Fibroblast of upper back skin (primary cell): ENCODE measurements at regions not wholly inside any gene's neighbourhood (a gene's known extent, or its start where the extent isn't known, plus 50 kb on each side); places are given as distances from the start of the nearest gene placed in this dataset.
A peak's percentile ranks its signal among the peaks of the same experiment; 100 is the strongest.

Experiments
- DNase-seq: peaks from one replicate; pipeline ENCODE4 v3.0.0-alpha.2; 2013

DNA sequence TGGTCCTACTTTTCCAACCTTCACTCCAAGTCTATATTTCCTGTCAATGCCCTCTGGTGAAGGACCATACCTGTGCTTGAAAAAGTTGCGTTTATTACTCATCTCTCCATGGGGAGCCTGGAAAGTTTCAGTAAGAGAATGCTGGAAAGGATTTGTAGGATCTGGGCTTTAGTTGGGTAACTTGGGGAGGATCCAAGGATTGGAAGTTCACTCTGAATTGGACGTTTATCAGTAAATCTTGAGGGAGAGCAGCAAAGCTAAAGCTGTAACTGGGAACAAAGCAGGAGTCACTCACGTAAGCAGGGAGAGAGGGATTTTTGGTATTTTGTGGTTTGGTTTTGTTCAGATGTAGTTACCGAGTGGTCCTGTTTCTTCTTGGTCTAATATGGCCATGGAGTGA, 51.4 kb upstream of the NPVF start:
- DNase-seq, result no peak

DNA sequence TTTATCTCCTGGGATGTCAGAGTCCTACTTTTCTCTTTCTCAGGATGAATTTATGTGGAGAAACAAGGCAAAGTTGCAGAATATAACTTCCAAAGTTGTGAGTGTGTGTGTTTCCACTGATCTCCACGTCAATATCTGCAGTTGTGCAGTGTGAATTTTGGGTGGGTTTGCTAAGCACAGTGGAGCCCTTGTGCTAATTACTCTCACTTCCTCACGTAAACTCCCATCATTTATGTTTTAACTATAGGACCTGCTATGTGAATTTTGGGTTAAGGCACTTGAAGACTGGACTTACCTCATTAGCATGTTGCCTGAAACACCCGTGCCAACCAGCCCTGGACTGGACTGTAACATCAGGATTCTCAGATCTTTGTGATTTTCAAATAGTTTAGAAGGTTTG, 51.9 kb upstream of the NPVF start:
- DNase-seq, result no peak

GRCh38 chr7:25282194-25282593, 53.9 kb upstream of the NPVF start:
- DNase-seq, result no peak

GRCh38 chr7:25286756-25287155, 58.5 kb upstream of the NPVF start:
- DNase-seq, result no peak

DNA sequence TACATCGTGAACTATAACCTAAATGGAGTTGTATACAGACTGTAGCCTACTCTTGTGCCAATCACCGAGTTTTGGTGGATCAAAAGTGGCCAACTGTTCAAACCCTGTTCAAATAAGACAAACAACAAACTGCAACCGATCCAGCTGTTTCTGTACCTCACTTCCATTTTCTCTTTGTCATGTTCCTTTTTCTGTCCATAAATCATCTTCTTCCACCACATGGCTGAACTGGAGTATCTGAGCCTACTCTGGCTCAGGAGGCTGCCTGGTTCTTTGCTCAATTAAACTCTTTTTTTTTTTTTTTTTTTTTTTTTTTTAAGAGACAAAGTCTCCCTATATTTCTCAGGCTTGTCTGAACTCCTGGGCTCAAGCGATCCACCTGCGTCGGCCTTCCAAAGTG, 59.0 kb upstream of the NPVF start:
- DNase-seq, result no peak

DNA sequence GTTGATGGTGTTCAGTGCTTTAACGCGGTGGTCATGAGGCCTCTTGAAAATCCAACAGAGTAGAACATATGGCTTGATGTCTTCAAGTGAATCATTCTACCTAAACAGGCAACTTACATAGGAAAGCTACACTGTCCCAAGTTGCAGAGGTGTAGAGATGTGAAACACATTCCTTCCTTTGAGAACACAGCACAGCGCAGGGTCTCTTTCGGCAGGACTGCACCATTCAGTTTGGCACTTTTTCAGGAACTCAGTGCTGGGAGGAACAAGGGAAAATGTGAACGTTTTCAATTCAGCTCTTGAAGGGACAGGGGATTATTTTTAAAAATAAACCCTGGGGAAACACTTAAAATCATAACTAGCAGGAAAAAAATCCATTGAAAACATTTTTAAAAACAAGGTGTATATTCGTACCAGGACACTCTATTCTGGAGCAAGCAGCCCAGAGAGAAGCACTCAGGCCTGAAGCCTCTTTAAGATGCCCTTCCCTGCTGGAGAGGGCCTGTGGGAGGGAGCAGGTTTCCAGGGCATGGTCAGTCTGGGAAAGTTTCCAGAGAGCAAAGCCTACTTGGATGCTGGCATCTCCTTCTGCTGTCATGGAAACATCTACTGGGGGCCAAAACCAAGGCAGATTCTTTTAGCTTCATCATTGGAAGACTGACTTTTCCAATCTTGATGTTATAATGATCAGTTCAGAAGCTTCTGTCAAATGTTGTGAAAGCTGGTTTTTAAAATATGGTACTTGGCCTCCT, 60.4 kb upstream of the NPVF start:
- DNase-seq, result no peak

DNA sequence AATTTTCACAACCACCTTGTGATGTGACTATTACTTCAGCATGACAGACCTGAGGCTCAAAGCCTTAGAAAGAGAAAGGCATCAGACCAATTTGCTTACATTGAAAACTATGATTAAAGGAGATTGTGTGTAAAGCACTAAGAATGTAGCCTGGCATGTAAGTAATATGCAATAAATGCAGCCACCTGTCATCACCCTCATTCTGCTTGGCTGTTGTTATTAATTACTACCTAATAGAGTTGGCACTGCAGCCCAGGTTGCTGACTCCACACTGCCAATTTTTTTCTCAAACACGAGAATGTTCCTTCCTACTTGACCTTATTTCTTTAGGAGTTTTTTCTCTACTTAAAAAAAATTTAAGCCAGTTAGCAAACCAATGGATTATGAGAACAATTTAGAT, 61.2 kb upstream of the NPVF start:
- peak; percentile 28 for DNase-seq

DNA sequence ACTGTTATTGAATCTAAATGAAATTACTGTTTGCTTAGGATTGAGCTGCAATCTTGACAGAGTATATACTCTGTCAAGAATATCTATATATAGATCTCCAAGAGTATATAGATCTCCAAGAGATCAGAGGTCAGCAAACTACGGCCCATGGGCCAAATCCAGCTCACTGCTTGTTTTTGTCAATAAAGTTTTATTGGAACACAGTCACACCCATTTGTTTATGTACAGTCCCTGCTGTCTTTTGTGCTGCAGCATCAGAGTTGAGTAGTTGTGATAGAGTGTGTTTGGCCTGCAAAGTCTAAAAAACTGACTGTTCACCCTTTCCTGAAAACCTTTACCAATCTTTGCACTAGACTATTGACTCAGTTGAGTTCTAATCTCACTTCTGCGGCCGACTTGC, 66.3 kb upstream of the NPVF start:
- DNase-seq, result no peak

- no peak for DNase-seq
Observed at GRCh38 chr7:25295387-25295786, 67.1 kb upstream of the NPVF start.

DNA sequence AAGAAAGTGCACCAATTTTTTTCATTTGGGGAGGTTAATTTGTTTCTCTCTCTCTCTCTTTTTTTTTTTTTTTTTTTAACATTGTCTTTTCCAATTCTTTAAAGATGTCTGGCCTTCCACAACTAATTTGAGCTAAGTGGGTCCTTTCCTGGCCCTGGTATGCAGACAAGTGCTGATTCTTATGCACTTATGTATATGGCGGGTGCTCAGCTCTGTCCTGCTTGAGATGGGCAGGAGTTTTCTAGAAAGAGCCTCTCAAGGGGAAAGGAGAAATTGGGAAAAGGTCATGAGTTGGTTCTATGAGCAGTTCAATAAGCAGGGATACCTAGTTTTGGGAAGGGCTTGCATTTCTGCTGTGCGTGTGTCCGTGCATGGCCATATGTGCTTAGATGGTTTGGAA, 67.8 kb upstream of the NPVF start:
- no peak for DNase-seq

DNA sequence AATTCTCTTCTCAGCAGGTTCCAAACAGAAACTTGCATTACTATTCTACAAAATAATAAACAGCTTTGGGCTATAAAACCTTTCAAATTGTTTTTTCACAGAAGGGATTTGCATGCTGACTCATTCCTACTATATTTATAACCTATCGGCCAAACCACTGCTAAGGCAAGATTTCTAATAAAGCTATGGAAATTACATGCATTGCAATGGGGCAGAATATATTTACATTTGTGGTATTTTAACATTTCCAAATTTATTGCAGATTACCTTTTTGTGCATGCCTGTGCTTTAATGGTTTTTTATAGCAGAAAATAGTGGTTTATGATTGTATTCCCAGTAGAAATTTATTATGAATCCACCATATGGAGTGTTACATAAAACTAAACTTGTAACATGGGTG, 69.0 kb upstream of the NPVF start:
- DNase-seq, result peak; percentile 20

DNA sequence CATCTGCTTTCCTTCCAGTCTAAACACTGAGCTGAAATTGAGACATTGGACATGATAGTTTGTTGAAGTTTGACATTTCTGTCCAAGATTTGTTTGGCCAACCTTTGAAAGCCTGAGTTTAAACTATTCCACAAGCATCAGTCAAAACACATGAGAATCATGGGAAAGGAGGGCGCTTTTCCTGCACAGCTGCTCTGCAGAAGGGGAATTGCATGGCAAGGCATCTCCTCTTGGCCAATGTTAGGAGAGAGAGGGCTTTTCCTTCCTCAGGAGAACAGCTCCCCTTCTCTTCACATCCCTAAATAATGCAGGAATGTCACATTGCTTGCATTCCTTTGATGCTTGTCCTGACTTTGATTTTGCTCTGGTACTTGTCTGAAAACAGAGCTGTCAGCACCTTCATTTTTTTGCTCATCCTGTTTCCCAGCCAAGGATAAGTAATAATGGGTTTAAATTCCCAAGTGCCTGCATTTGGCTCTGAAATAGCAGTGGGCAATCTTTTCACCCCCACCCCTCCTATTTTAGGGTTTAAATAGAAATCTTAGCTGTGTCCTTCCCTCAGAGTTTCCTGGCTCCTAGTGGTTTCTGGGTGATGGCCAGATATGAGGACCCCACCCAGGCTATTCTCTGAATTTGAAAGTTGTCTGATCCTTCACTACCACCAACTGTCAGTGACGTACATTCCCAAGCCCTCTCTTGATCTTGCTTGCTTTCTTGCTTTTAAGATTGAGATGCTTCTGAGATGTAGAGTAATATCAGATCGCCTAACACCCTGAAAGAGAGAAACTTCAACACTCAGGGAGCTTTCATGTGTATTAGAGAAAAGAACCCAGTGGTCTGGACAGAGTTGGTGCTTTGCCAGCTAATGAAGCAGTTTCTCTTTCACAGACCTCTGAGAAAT, 75.2 kb upstream of the NPVF start:
- DNase-seq, result peak; percentile 90

DNA sequence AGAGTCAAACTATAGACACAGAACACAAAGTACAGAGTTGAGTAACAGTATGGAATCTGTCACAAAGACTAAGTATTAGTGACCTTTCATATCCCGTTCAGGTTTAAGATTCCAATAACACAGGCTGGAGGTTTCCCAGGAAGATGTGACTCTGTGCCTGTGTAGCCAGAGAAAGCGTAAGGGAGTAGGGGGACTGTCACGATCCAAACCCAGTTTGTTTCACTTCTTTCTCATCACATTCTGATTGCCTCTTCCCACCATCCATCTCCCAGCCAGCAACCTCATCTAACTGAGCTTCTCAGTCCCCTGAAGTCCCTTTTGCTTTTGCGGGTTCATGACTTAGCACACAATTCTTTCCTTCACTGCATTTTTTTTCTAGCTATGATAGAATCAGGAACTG, 76.4 kb upstream of the NPVF start:
- no peak for DNase-seq

DNA sequence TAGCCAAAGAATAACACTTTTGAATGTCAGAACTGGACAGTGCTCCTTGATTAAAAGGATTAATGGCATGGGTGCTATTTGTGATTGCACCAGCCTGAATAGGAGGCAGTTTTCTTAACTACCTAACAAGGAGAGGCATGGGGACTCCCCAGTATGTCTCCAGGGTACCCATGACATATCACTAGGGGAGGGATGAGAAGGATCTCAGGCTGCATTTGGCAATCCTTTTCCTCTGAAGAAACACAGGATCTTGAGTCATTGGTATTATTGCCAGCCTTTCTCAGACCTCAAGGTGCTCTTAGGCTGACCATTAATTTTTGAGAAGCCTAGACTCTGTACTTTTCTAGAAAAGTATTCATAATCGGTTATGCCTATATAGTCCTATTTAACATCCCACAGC, 77.5 kb upstream of the NPVF start:
- no peak for DNase-seq

- no peak for DNase-seq
Observed at GRCh38 chr7:25307624-25308023, 79.3 kb upstream of the NPVF start.

DNA sequence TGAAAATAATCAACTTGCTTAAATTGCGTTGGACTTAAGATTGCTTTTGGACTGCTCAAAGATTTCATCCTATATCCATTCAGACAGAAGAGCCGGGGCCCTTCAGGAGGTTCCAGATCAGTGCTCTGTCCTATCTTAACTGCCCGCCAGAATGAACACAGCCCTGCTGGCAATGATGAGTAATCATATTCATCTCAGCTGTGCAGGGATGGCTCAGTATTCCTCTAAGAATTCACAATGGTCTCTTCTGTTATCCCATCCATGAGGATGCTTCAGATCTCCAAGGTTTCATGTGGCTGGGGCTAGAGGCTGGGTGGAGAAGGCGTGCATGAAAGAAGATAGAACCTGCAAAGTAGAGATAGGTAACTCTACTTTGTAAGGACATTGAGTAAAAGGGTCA, 80.0 kb upstream of the NPVF start:
- DNase-seq, result no peak

GRCh38 chr7:25308906-25309705, 80.8 kb upstream of the NPVF start:
- DNase-seq, result no peak

GRCh38 chr7:25310896-25311295, 82.6 kb upstream of the NPVF start:
- DNase-seq, result peak; percentile 3

- peak; percentile 4 for DNase-seq
Observed at GRCh38 chr7:25311346-25311745, 83.1 kb upstream of the NPVF start.

DNA sequence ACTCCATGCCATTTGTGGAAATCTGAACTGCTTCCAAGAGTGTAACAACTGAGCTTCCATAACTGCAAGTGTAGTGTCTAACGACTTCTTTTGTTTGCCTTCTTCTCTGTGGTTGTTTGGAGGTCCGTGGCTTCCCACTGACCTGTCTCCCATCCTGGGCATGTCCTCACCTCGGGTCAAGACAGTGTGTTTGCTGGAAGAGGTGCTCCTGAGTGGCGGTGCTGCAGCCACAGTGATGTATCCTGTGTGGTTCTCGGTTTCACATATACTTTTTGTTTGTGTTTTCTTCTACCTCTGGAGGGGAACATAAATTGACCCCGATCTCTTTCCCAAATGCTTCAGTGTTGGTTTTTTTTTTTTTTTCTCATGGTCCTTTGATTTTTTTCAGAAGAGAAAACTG, 84.7 kb upstream of the NPVF start:
- no peak for DNase-seq

- no peak for DNase-seq
Observed at GRCh38 chr7:25313526-25313925, 85.2 kb upstream of the NPVF start.

GRCh38 chr7:25314094-25314730, 85.9 kb upstream of the NPVF start:
- DNase-seq, result no peak

- peak; percentile 25 for DNase-seq
Observed at GRCh38 chr7:25314731-25315267, 86.5 kb upstream of the NPVF start.
